ENCODE measurements at regions not wholly inside any gene's neighbourhood (a gene's known extent, or its start where the extent isn't known, plus 50 kb on each side); places are given as distances from the start of the nearest gene placed in this dataset.

GRCh38 chr5:163135849-163136248 lies 301.5 kb upstream of the CCNG1 start:
- TF ChIP-seq, protein P1, sequence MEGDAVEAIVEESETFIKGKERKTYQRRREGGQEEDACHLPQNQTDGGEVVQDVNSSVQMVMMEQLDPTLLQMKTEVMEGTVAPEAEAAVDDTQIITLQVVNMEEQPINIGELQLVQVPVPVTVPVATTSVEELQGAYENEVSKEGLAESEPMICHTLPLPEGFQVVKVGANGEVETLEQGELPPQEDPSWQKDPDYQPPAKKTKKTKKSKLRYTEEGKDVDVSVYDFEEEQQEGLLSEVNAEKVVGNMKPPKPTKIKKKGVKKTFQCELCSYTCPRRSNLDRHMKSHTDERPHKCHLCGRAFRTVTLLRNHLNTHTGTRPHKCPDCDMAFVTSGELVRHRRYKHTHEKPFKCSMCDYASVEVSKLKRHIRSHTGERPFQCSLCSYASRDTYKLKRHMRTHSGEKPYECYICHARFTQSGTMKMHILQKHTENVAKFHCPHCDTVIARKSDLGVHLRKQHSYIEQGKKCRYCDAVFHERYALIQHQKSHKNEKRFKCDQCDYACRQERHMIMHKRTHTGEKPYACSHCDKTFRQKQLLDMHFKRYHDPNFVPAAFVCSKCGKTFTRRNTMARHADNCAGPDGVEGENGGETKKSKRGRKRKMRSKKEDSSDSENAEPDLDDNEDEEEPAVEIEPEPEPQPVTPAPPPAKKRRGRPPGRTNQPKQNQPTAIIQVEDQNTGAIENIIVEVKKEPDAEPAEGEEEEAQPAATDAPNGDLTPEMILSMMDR (IDR thresholded peaks at IDR 0.05): no peak
- TF ChIP-seq POLR2A (IDR thresholded peaks at IDR 0.05): no peak
